Skeletal muscle cell (primary cell): ENCODE measurements at regions not wholly inside any gene's neighbourhood (a gene's known extent, or its start where the extent isn't known, plus 50 kb on each side); places are given as distances from the start of the nearest gene placed in this dataset.

Experiments
- DNase-seq: peaks from one replicate; pipeline ENCODE4 v3.0.0-alpha.2; 2010; ENCODE audit warnings: low read depth
- H3K4me3 ChIP-seq: 2 replicates; pipeline ENCODE4 v1.5.1; 2011; ENCODE audit warnings: low read depth, mild to moderate bottlenecking, control low read depth, low read length, moderate library complexity

DNA sequence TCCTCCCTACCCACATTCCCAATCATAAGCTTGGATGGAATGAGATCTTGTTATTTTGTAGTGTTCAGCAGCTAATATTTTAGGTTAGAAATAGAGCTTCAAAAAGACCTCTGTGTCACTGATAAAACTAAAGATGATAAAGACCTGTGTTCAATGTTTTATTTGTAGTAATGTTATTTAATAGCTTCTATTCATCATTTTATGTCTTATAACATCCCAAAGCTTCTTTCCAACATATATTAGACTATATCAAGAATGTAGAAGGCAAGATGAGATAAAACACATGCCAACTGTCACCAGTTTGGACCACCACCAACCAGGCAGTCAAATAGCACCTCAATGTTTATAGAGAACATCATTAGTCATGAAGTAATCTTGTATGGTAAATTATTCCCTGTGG lies 409.5 kb upstream of the ITGA1 start:
- H3K4me3 ChIP-seq = no peak overlapping the region
- DNase-seq = no peak

DNA sequence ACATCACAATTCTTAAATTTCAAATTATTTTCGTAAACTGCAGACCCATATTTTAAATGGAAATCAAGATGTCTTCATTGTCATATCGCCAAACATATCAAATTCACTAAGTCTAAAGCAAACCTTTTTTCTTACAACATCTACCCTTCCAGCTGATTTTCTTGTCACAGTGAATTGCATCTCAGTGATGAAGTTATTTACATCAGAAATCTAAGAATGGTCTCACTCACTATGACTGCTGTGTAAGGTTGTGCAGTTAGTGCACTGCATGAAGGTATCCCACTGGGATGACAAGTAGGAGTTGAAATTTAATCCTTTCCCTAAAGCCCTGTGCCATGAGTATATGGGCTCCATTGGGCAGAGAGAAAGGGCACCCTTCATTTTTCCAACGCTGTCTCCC lies 399.4 kb upstream of the ITGA1 start:
- no peak for DNase-seq
- H3K4me3 ChIP-seq = no peak overlapping the region

DNA sequence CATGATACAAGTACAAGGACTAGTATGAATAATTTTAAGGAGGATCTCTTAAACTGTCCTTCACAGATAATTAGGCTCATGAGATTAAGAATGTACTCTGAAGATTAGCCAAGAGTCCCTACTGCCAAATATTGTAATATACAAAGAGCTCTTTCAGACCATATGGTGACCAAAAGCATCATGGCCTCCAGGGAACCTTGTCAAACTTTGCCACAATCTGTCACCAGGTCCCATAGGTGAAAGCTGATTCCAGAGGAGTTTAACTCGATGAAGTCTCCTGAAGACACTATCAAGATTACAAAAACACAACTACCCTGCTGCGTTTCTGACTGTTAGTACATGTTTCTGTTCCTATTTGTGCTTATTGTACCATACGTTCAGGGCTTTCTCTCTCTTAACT lies 395.4 kb upstream of the ITGA1 start:
- H3K4me3 ChIP-seq = no peak overlapping the region
- no peak for DNase-seq

DNA sequence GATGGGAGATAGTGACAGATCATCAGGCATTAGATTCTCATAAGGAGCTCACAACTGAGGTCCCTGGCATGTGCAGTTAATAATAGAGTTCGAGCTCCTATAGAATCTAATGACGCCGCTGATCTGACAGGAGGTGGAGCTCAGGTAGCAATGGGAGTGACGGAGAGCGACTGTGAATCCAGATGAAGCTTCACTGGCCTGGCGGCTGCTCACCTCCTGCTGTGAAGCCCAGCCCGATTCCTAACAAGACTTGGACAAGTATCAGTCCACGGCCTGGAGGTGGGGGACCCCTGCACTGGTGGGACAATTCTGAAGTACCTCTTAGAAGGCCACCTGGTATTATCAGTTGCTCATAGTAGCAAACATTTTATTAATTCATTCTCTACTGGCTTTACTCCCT lies 377.9 kb upstream of the ITGA1 start:
- H3K4me3 ChIP-seq = no peak overlapping the region
- no peak for DNase-seq

DNA sequence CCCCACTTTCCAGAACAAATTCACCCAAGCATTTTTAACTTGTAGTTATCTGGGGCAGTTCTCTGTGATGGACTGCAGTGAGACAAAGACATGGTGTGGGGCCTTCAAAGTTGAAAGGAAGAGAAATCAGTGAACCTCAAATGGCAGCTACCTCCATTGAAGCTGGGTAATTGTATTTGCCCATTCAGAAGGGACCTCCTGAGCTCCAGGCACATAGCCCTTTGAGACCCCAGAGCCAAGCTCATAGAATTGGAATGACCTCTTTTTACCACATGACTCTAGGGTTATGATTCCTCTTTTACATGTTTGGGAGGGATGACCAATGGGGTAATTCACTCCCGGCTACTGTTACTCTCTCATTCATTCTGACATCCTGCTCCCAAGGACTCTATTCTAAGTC lies 368.4 kb upstream of the ITGA1 start:
- no peak overlapping the region for H3K4me3 ChIP-seq
- DNase-seq = no peak

DNA sequence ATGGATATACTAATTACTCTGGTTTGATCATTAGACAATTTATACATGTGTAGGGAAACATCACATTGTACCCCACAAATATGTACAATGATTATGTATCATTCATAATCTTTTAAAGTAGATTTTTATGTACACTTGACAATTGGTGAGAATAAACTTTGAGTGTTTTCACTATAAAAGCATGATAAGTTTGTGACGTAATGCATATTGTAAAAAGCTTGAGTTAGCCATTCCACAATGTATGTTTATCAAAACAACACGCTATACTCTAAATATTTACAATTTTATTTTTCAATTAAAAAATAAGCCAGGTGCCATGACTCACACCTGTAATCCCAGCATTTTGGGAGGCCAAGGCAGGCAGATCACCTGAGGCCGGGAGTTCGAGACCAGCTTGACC lies 360.1 kb upstream of the ITGA1 start:
- no peak overlapping the region for H3K4me3 ChIP-seq
- DNase-seq = no peak

DNA sequence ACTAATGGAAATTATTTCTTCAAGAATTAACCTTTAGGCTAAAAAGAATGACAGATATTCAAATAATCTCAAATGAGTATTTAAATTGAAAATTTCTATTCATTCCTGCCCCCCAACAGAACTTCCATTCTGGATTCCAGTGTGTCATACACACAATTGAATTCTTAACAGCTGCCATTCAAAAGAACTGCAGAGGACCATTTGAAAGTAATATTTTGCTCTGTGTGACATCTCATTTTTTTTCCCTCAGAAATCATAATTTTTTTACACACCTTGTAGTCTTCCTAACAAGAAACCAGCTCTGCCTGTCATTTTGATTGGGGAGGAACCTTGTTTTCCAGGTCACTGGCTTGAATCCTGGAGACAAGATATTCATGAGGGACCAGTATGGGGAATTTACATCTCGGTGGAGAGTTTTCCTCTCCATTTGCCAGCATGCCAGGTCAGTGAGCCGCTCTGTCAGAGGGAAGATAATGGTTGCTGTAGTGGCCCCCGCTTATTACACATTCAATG lies 358.7 kb upstream of the ITGA1 start:
- no peak overlapping the region for H3K4me3 ChIP-seq
- no peak for DNase-seq

DNA sequence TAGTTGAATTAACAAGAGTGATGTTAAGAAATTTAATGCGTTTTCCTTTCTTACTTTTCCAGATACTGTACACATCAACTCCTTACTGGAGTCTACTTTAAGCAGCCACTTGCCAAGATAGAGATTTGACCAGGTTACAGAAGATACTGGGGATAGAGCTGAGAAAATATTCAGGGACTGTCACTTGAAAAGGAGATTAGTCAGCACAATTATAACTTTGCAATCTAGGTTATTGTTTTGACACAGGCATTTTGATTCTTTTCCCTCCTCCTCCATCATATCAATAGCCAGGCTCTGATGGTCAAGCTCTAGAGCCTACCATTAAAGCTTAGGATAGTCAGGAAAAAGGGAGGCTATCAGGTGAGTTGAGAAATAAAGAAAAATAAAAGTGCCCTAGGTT lies 345.9 kb upstream of the ITGA1 start:
- no peak for DNase-seq
- no peak overlapping the region for H3K4me3 ChIP-seq

DNA sequence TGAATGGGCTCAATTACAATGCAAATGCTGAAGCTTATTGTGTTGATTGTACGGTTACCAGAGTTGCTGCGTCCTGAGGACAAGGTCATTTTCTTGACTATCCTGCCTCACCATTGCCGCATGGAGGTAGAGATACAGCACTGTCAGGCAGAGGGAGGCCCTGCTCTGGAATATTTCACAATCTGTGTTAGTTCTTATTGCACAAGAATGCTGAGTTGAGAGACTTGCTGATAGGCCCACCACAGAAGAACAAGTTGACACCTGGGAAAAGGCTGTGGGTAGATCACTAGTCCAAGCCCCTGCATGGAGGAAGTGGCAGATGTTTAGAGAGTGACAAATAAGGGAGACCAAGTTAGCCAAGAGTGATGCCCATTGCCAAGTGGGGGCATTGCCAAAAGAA lies 344.5 kb upstream of the ITGA1 start:
- no peak overlapping the region for H3K4me3 ChIP-seq
- DNase-seq = no peak

- no peak overlapping the region for H3K4me3 ChIP-seq
- no peak for DNase-seq
These were observed 339.6 kb upstream of the ITGA1 start for GRCh38 chr5:52448111-52448510.

DNA sequence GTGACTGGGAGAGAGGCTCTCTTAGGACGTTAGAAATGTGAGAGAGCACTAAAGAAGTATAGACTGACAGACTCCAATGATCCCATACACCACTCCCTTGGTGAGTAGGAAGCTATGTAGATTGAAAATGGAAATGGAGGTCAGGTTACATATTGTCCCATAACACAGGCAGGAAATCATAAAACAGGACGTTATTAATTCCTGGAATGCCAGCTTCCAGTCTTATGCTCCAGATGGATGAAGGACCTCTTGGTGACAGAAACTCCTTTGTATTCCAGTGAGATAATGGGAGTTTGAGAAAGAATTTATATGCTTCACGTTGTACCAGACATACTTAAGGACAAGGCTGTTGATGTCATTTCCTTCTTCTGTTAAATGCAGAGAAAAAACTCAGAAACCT lies 338.2 kb upstream of the ITGA1 start:
- no peak overlapping the region for H3K4me3 ChIP-seq
- DNase-seq = no peak

- no peak for DNase-seq
- H3K4me3 ChIP-seq = no peak overlapping the region
These were observed 335.6 kb upstream of the ITGA1 start for GRCh38 chr5:52452098-52452497.

DNA sequence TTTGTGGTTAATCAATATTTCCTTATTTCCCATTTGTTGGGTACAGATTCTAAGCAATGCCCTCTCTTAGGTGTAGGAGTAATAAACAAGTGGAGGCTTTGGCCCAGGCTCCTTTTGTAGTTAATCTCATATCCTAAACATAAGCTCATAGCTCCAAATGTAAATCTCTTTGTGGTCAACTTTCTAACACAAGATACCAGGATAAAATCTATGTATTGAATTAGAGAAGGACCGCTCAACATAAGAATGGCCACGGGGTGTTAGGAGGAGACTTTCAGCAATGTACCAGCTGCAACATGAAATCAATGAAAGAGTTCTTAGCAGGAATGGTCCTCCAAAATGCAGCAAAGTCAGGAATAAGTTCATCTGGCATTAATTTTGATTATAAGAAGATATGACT lies 334.5 kb upstream of the ITGA1 start:
- H3K4me3 ChIP-seq = no peak overlapping the region
- no peak for DNase-seq

DNA sequence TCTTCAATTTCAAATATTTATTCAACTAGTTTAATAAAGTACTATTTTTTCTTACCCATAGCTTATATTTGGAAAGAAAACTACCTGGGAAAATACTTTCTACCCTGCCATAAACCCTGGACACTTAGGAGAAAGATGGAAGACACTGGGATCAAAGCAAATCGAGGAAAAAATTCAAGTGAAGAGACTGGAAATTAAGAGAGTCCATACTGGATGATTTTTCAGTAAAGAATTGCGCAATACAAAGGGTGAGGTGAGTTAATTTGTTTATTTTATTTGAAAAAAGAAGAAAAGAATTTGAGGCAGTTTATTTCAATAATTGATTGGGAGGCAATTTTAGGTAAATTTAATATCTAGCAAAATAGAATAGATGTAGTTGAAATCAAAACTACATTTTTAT lies 331.8 kb upstream of the ITGA1 start:
- H3K4me3 ChIP-seq = no peak overlapping the region

DNA sequence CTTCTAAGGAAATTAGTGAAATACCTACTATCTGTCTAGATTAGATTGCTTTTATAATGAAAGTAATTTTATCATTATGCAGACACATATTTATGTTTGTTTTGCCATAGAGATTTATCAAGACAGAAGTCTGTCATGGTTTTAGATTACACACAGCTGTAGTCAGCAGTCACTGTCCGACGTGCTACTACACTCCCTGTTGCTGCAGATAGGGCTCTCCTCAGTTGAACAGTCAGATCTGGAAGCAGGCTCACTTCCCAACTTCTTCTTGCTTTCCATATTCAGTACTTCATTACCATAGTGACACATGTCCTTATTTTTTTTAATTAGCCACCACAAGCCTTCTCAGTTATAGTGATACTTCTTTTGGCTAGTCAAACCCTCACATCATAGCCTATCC lies 329.9 kb upstream of the ITGA1 start:
- H3K4me3 ChIP-seq = no peak overlapping the region
- no peak for DNase-seq

More for the DNA sequence above, 331.8 kb upstream of the ITGA1 start:
- no peak for DNase-seq

DNA sequence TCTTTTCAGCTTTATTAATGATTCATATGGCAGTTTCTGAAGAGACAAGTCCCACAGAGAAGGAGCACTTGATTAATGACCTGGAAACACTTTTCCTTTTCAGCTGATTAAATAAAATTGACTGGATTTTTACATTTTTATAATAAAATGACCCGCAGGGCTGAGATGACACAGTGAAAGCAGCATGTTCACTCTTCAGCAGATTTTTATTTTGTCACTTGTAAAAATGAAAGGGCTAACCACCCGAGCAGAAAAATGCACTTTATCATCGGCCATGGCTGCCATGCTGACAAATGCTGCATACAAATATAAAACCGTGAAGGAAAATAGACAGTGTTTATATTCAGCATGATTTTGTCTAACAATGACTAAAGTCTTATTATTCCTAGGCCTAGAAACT lies 321.6 kb upstream of the ITGA1 start:
- no peak overlapping the region for H3K4me3 ChIP-seq
- no peak for DNase-seq

GRCh38 chr5:52466749-52467520 lies 320.8 kb upstream of the ITGA1 start:
- no peak for DNase-seq
- H3K4me3 ChIP-seq = no peak overlapping the region

- DNase-seq = no peak
- no peak overlapping the region for H3K4me3 ChIP-seq
These were observed 318.7 kb upstream of the ITGA1 start for GRCh38 chr5:52468976-52469375.

DNA sequence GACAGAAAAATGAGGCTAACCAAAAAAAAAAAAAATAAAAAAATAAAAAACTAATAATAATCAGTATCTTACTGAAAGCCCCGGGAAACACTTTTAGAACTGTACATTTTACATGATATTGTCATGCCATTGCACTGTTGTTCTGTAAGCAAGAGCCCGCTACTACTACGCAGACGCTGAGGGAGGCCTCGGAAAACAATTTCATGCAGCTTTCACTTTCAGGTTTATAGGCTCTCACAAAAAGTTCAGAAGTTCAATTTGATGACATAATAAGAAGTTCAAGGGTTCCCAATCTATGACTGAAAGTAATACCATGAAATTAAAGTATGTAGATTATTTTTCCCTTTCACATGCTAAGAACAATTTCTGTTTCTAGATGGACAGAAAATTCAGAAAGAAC lies 318.3 kb upstream of the ITGA1 start:
- H3K4me3 ChIP-seq = no peak overlapping the region
- DNase-seq = no peak

DNA sequence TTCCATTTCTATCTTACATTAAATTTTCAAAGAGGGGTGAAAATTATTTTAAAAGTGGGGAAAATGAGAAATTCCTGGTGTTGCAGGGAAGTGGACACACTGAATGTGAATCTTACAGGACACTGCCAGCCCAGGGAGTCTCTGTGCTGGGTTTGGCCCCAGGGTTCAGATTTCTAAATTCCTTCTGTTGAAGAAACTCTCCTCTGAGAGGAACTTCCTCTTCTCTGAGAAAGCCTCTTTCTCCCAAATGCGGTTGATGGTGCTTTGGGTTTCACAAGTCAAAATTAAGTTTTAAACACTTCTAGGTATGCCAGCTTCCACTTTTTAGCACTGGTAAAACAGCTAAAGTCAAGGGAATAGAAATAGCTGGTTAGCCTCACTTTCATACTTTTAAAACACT lies 317.9 kb upstream of the ITGA1 start:
- DNase-seq = no peak
- no peak overlapping the region for H3K4me3 ChIP-seq

DNA sequence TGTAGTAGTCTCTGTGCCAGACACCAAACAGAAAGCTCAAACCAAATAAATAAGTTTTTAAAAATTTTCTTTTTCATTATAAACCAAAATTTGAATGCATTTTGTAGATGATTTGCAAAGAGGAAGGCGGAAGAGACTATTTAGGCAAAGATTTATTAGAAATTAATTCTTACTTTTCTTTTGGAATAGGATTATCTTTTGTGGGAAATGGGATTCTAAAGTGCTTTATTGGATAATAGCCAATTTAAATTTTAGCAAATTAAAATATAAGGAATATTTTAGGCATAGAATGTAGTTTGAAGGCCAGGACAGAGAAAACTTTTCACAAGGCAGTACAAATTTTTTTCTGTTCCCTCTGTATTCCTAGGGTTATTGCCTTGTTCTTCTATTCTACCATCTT lies 311.4 kb upstream of the ITGA1 start:
- no peak for DNase-seq
- H3K4me3 ChIP-seq = no peak overlapping the region

DNA sequence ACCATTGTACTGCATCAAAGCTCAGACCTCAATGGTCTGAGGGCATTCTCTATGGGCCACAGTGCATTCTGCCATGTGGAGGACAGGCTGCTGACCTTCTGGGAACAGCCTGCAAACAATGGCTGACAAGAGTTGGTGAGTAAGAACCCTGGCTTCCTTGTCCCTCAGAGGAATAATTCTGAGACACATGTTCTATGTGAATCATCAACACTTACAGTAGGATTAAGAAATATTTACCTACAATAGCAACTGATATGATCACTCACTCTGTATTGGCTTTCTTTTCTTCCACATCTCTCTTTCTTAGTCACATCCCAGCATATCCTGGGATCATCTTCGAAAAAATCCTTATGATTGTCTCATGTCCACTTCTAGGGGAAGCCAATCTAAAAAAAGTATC lies 306.5 kb upstream of the ITGA1 start:
- no peak for DNase-seq

More for the DNA sequence above, 306.5 kb upstream of the ITGA1 start:
- no peak overlapping the region for H3K4me3 ChIP-seq
